ENCODE measurements at regions not wholly inside any gene's neighbourhood (a gene's known extent, or its start where the extent isn't known, plus 50 kb on each side); places are given as distances from the start of the nearest gene placed in this dataset.

- TF ChIP-seq CTCF (IDR thresholded peaks at IDR 0.05), result no peak
- TF ChIP-seq POLR2AphosphoS5 (IDR thresholded peaks at IDR 0.05; ENCODE audit: insufficient read depth in 1 of 2, low read depth in 1 of 2), result no peak
- TF ChIP-seq POLR2A (IDR thresholded peaks at IDR 0.05), result no peak
- H3K27me3 ChIP-seq, result no peaks in the 10 kb centered on the region
- intact Hi-C loops (cut with DNase I), result no loop called here
- H3K4me3 ChIP-seq, result no peak overlapping the region
- no peak for DNase-seq (ENCODE audit: extremely low spot score in 2 of 2)
- H3K4me1 ChIP-seq, result peaks cover 4% of the 10 kb centered on the region
- H3K36me3 ChIP-seq, result no peaks in the 10 kb centered on the region
- H3K9me3 ChIP-seq, result no peaks in the 10 kb centered on the region
- no peak overlapping the region for H3K27ac ChIP-seq
Measured at GRCh38 chr5:111655169-111655924, 101.6 kb downstream of the NREP start.

- DNase-seq (ENCODE audit: extremely low spot score in 2 of 2), result no peak
- peaks cover 4% of the 10 kb centered on the region for H3K4me1 ChIP-seq
- H3K36me3 ChIP-seq, result no peaks in the 10 kb centered on the region
- no peak for TF ChIP-seq POLR2A (IDR thresholded peaks at IDR 0.05)
- no peak for TF ChIP-seq POLR2AphosphoS5 (IDR thresholded peaks at IDR 0.05; ENCODE audit: insufficient read depth in 1 of 2, low read depth in 1 of 2)
- no peak for TF ChIP-seq CTCF (IDR thresholded peaks at IDR 0.05)
- no peak overlapping the region for H3K4me3 ChIP-seq
- H3K9me3 ChIP-seq, result no peaks in the 10 kb centered on the region
- H3K27me3 ChIP-seq, result no peaks in the 10 kb centered on the region
- intact Hi-C loops (cut with DNase I), result no loop called here
- no peak overlapping the region for H3K27ac ChIP-seq
Measured at GRCh38 chr5:111653408-111653807, 103.6 kb downstream of the NREP start.

GRCh38 chr5:111649516-111649915 lies 107.5 kb downstream of the NREP start:
- intact Hi-C loops (cut with DNase I), result no loop called here
- Histone ChIP-seq H3K4me3 (no peak overlapping the region), H3K27me3 (no peaks in the 10 kb centered on the region), H3K9me3 (no peaks in the 10 kb centered on the region), H3K27ac (no peak overlapping the region), H3K36me3 (no peaks in the 10 kb centered on the region), H3K4me1 (no peaks in the 10 kb centered on the region)
- DNase-seq (ENCODE audit: extremely low spot score in 2 of 2), result no peak
- TF ChIP-seq POLR2AphosphoS5 (IDR thresholded peaks at IDR 0.05; ENCODE audit: insufficient read depth in 1 of 2, low read depth in 1 of 2), result no peak
- no peak for TF ChIP-seq POLR2A (IDR thresholded peaks at IDR 0.05)
- no peak for TF ChIP-seq CTCF (IDR thresholded peaks at IDR 0.05)

- Histone ChIP-seq H3K9me3 (no peaks in the 10 kb centered on the region), H3K27ac (no peak overlapping the region), H3K4me3 (no peak overlapping the region), H3K27me3 (no peaks in the 10 kb centered on the region), H3K4me1 (peaks cover 9% of the 10 kb centered on the region), H3K36me3 (no peaks in the 10 kb centered on the region)
- intact Hi-C loops (cut with DNase I), result no loop called here
- DNase-seq (ENCODE audit: extremely low spot score in 2 of 2), result no peak
- no peak for TF ChIP-seq POLR2A (IDR thresholded peaks at IDR 0.05)
- TF ChIP-seq CTCF (IDR thresholded peaks at IDR 0.05), result no peak
Measured at GRCh38 chr5:111645303-111645838, 111.6 kb downstream of the NREP start.

- intact Hi-C loops (cut with DNase I), result no loop called here
- Histone ChIP-seq H3K9me3 (peaks cover 6% of the 10 kb centered on the region), H3K27me3 (no peaks in the 10 kb centered on the region), H3K4me1 (peaks cover 9% of the 10 kb centered on the region), H3K36me3 (no peaks in the 10 kb centered on the region), H3K27ac (no peak overlapping the region), H3K4me3 (no peak overlapping the region)
- DNase-seq (ENCODE audit: extremely low spot score in 2 of 2), result no peak
- TF ChIP-seq POLR2A (IDR thresholded peaks at IDR 0.05), result no peak
- TF ChIP-seq CTCF (IDR thresholded peaks at IDR 0.05), result no peak
- no peak for TF ChIP-seq POLR2AphosphoS5 (IDR thresholded peaks at IDR 0.05; ENCODE audit: insufficient read depth in 1 of 2, low read depth in 1 of 2)
Measured at GRCh38 chr5:111643499-111643898, 113.5 kb downstream of the NREP start.

Data from vagina (tissue), 2 donors.